ENCODE measurements at regions not wholly inside any gene's neighbourhood (a gene's known extent, or its start where the extent isn't known, plus 50 kb on each side); places are given as distances from the start of the nearest gene placed in this dataset.
"Not testable (repeated sequence)": the region's sequence is repeated elsewhere in the genome, so short reads cannot be mapped to it uniquely, and the experiment has no call there.

- H3K9me3 ChIP-seq; intact Hi-C loops (cut with DNase I); H3K4me3 ChIP-seq; H3K36me3 ChIP-seq; H3K27ac ChIP-seq; DNase-seq; H3K27me3 ChIP-seq; H3K4me1 ChIP-seq: not testable (repeated sequence)
- peak; percentile 84 for ATAC-seq
These were observed 215.1 kb upstream of the CCL2 start for GRCh38 chr17:34039759-34040555.

- peaks cover 6% of the 10 kb centered on the region for H3K27me3 ChIP-seq
- no peak for TF ChIP-seq CTCF (IDR thresholded peaks at IDR 0.05)
- no peak for ATAC-seq
- intact Hi-C loops (cut with DNase I), result no loop called here
- H3K4me1 ChIP-seq, result no peaks in the 10 kb centered on the region
- DNase-seq, result no peak
- H3K4me3 ChIP-seq, result no peak overlapping the region
- H3K36me3 ChIP-seq, result no peaks in the 10 kb centered on the region
- H3K9me3 ChIP-seq, result no peaks in the 10 kb centered on the region
- H3K27ac ChIP-seq, result no peak overlapping the region
These were observed 209.1 kb upstream of the CCL2 start for GRCh38 chr17:34045990-34046389.

- ATAC-seq, result no peak
- intact Hi-C loops (cut with DNase I), result no loop called here
- no peak for DNase-seq
These were observed 204.0 kb upstream of the CCL2 start for GRCh38 chr17:34051046-34051445.

GRCh38 chr17:34054495-34054894 lies 200.6 kb upstream of the CCL2 start:
- intact Hi-C loops (cut with DNase I), result no loop called here
- H3K9me3 ChIP-seq, result no peaks in the 10 kb centered on the region
- H3K4me1 ChIP-seq, result no peaks in the 10 kb centered on the region
- peaks cover 4% of the 10 kb centered on the region for H3K27me3 ChIP-seq
- no peak overlapping the region for H3K4me3 ChIP-seq
- no peak for DNase-seq
- TF ChIP-seq CTCF (IDR thresholded peaks at IDR 0.05), result no peak
- no peaks in the 10 kb centered on the region for H3K36me3 ChIP-seq
- no peak overlapping the region for H3K27ac ChIP-seq
- ATAC-seq, result no peak

More at GRCh38 chr17:34051046-34051445, 204.0 kb upstream of the CCL2 start:
- Histone ChIP-seq H3K27me3 (peaks cover 4% of the 10 kb centered on the region), H3K27ac (no peak overlapping the region), H3K4me1 (no peaks in the 10 kb centered on the region), H3K4me3 (no peak overlapping the region), H3K36me3 (no peaks in the 10 kb centered on the region), H3K9me3 (no peaks in the 10 kb centered on the region)
- TF ChIP-seq CTCF (IDR thresholded peaks at IDR 0.05), result no peak

GRCh38 chr17:34055606-34056005 lies 199.5 kb upstream of the CCL2 start:
- Histone ChIP-seq H3K36me3 (no peaks in the 10 kb centered on the region), H3K27ac (no peak overlapping the region), H3K27me3 (peaks cover 4% of the 10 kb centered on the region), H3K9me3 (no peaks in the 10 kb centered on the region), H3K4me1 (no peaks in the 10 kb centered on the region), H3K4me3 (no peak overlapping the region)
- DNase-seq (no peak), ATAC-seq (no peak)
- intact Hi-C loops (cut with DNase I), result no loop called here
- TF ChIP-seq CTCF (IDR thresholded peaks at IDR 0.05), result no peak

GRCh38 chr17:34059423-34060220 lies 195.5 kb upstream of the CCL2 start:
- ATAC-seq (no peak), DNase-seq (no peak)
- no peaks in the 10 kb centered on the region for H3K9me3 ChIP-seq

More at GRCh38 chr17:34059423-34060220, 195.5 kb upstream of the CCL2 start:
- intact Hi-C loops (cut with DNase I), result no loop called here
- Histone ChIP-seq H3K4me3 (no peak overlapping the region), H3K27me3 (peaks cover 3% of the 10 kb centered on the region), H3K27ac (no peak overlapping the region), H3K4me1 (no peaks in the 10 kb centered on the region), H3K36me3 (no peaks in the 10 kb centered on the region)
- TF ChIP-seq CTCF (IDR thresholded peaks at IDR 0.05), result no peak

Measured in upper lobe of right lung (tissue), 1 donor.